GM12878 (cell line): ENCODE measurements at regions not wholly inside any gene's neighbourhood (a gene's known extent, or its start where the extent isn't known, plus 50 kb on each side); places are given as distances from the start of the nearest gene placed in this dataset.

Experiments
- ATAC-seq: fragments of 200-7000 bp; cut with Tn5 transposase; 3 replicates; pipeline ENCODE4 v1.9.1; 2020; ENCODE audit warnings: mild to moderate bottlenecking, moderate library complexity
- BruUV-seq: library from RNA; stranded (reverse); fragments of 400-500 nt; replicated peaks from 2 replicates; lab custom pipeline; 2021; lab: Mats Ljungman, UMichigan
- CTCF ChIA-PET: fragments of 300-600 bp; sonication (Branson Sonifier 250); formaldehyde crosslinking; extraction: SDS; loops from one replicate; lab custom pipeline; 2021; ENCODE audit warnings: inconsistent platforms; lab: Yijun Ruan, JAX
- POLR2A ChIA-PET: fragments of 350-600 bp; formaldehyde crosslinking; extraction: SDS; loops from one replicate; lab custom pipeline; 2021; ENCODE audit warnings: inconsistent platforms; lab: Charles Lee
- RAD21 ChIA-PET: fragments of 300-600 bp; sonication (Branson Sonifier 250); formaldehyde crosslinking; loops from one replicate; lab custom pipeline; 2023; ENCODE audit warnings: antibody characterized with exemption; ENCODE audit not compliant: unreplicated experiment; lab: Charles Lee
- SMC1A ChIA-PET: fragments of 300-600 bp; sonication (Branson Sonifier 250); formaldehyde crosslinking; loops from one replicate; lab custom pipeline; 2023; ENCODE audit not compliant: unreplicated experiment, uncharacterized antibody; lab: Charles Lee
- DNase-seq: peaks from one replicate; pipeline ENCODE4 v3.0.0-alpha.2; 2011; ENCODE audit warnings: low read depth, low spot score
- FAIRE-seq: peaks from 3 replicates; lab custom pipeline; 2011; peaks lifted over from hg19 to GRCh38; lab: Jason Lieb, UNC
- H2AFZ ChIP-seq: 2 replicates; pipeline ENCODE4 v1.6.0; 2011; ENCODE audit warnings: low read depth, low read length, control low read depth; ENCODE audit not compliant: control insufficient read depth
- H3K27ac ChIP-seq: 2 replicates; pipeline ENCODE4 v1.5.1; 2011; ENCODE audit warnings: control low read depth; ENCODE audit not compliant: control insufficient read depth, insufficient read depth
- H3K27me3 ChIP-seq, 2 experiments: replicated peaks in 1 of 2; 2 replicates each; pipeline versions ENCODE4 v1.6.0 to v1.6.1; 2011; ENCODE audit warnings: low read length in 1 of 2; ENCODE audit not compliant: control insufficient read depth in 2 of 2, insufficient read depth in 2 of 2
- H3K36me3 ChIP-seq, 2 experiments: 2 replicates each; pipeline ENCODE4 v1.5.1; 2011; ENCODE audit warnings: low read length in 1 of 2; ENCODE audit not compliant: control insufficient read depth in 2 of 2, insufficient read depth in 2 of 2
- H3K4me1 ChIP-seq: 2 replicates; pipeline ENCODE4 v1.6.1; 2011; ENCODE audit warnings: mild to moderate bottlenecking, low read length, moderate library complexity, mixed read lengths; ENCODE audit not compliant: control insufficient read depth, insufficient read depth
- H3K4me2 ChIP-seq: 2 replicates; pipeline ENCODE4 v1.6.0; 2011; ENCODE audit warnings: control low read depth; ENCODE audit not compliant: control insufficient read depth, insufficient read depth
- H3K4me3 ChIP-seq: fragments of 200-600 bp; sonication (generic); 2 replicates; pipeline ENCODE4 v1.5.1; 2016
- H3K79me2 ChIP-seq: 2 replicates; pipeline ENCODE4 v1.6.0; 2011; ENCODE audit warnings: low read length; ENCODE audit not compliant: control insufficient read depth, insufficient read depth
- H3K9ac ChIP-seq: 2 replicates; pipeline ENCODE4 v1.8.0; 2011; ENCODE audit warnings: low read length, control low read depth, mixed read lengths; ENCODE audit not compliant: control insufficient read depth, insufficient read depth
- H3K9me3 ChIP-seq: replicated peaks from 3 replicates; pipeline ENCODE4 v1.5.1; 2011; ENCODE audit warnings: mild to moderate bottlenecking, low read length; ENCODE audit not compliant: control insufficient read depth, insufficient read depth
- H4K20me1 ChIP-seq: 2 replicates; pipeline ENCODE4 v1.6.0; 2011; ENCODE audit not compliant: control insufficient read depth, insufficient read depth
- ATF2 ChIP-seq: IDR thresholded peaks from 2 replicates; pipeline ENCODE4 v1.6.1; 2012; ENCODE audit warnings: low read length, inconsistent platforms
- BCL11A ChIP-seq: IDR thresholded peaks from 2 replicates; pipeline ENCODE4 v1.6.1; 2011; ENCODE audit warnings: low read depth, low read length
- CBFB ChIP-seq: IDR thresholded peaks from 2 replicates; pipeline ENCODE4 v1.6.1; 2016; ENCODE audit warnings: antibody characterized with exemption, low read depth
- CEBPB ChIP-seq, 2 experiments: fragments of 150-350 bp in 1 of 2; IDR thresholded peaks; 2 replicates each; pipeline ENCODE4 v1.6.1; 2012 to 2014; ENCODE audit warnings: low read depth in 2 of 2, low read length in 2 of 2, borderline replicate concordance in 1 of 2, inconsistent platforms in 1 of 2
- CHD2 ChIP-seq: IDR thresholded peaks from 2 replicates; pipeline ENCODE4 v1.6.1; 2011; ENCODE audit warnings: low read depth, low read length, improper control_type of control experiment, borderline replicate concordance
- FOXM1 ChIP-seq: IDR thresholded peaks from 2 replicates; pipeline ENCODE4 v1.6.1; 2012; ENCODE audit warnings: low read depth, mild to moderate bottlenecking, inconsistent platforms, low read length, moderate library complexity
- KAT2A ChIP-seq: conservative IDR thresholded peaks from 2 replicates; pipeline ENCODE4 v1.6.1; 2011; ENCODE audit warnings: low read depth, low read length; ENCODE audit not compliant: control insufficient read depth
- MTA2 ChIP-seq: fragments of 450-650 bp; IDR thresholded peaks from 2 replicates; pipeline ENCODE4 v1.6.1; 2016; ENCODE audit warnings: low read depth, mild to moderate bottlenecking, moderate library complexity
- MTA3 ChIP-seq: IDR thresholded peaks from 2 replicates; pipeline ENCODE4 v1.6.1; 2012; ENCODE audit warnings: low read length, inconsistent platforms, borderline replicate concordance
- NFIC ChIP-seq: IDR thresholded peaks from 2 replicates; pipeline ENCODE4 v1.6.1; 2012; ENCODE audit warnings: low read depth, mild to moderate bottlenecking, inconsistent platforms, low read length, moderate library complexity
- PML ChIP-seq: IDR thresholded peaks from 2 replicates; pipeline ENCODE4 v1.6.1; 2012; ENCODE audit warnings: low read length, inconsistent platforms
- RAD51 ChIP-seq: fragments of 450-650 bp; IDR thresholded peaks from 2 replicates; pipeline ENCODE4 v1.6.1; 2016; ENCODE audit warnings: moderate library complexity, mild to moderate bottlenecking, inconsistent platforms
- SIX5 ChIP-seq: IDR thresholded peaks from 2 replicates; pipeline ENCODE4 v1.6.1; 2011; ENCODE audit warnings: mild to moderate bottlenecking, low read depth, low read length, moderate library complexity; ENCODE audit not compliant: severe bottlenecking
- SMAD5 ChIP-seq: IDR thresholded peaks from 2 replicates; pipeline ENCODE4 v1.6.1; 2016; ENCODE audit warnings: antibody characterized with exemption, low read depth
- SREBF1 ChIP-seq: IDR thresholded peaks from 2 replicates; pipeline ENCODE4 v1.6.1; 2012; ENCODE audit warnings: mild to moderate bottlenecking, low read length
- TCF3 ChIP-seq: IDR thresholded peaks from 2 replicates; pipeline ENCODE4 v1.6.1; 2012; ENCODE audit warnings: low read depth, mild to moderate bottlenecking, low read length, borderline replicate concordance; ENCODE audit not compliant: insufficient read depth
- USF1 ChIP-seq: IDR thresholded peaks from 2 replicates; pipeline ENCODE4 v1.6.1; 2011; ENCODE audit warnings: borderline replicate concordance, low read depth, mild to moderate bottlenecking, moderate library complexity, mixed read lengths, low read length; ENCODE audit not compliant: insufficient read depth; ENCODE audit errors: extremely low read length
- ZNF207 ChIP-seq: fragments of 450-650 bp; IDR thresholded peaks from 2 replicates; pipeline ENCODE4 v1.6.1; 2014; ENCODE audit warnings: antibody characterized with exemption, mild to moderate bottlenecking, borderline replicate concordance
- whole genome bisulfite sequencing: methylation state at CpG from one replicate; pipeline ENCODE4 v1.1.6; 2016; ENCODE audit warnings: low lambda C conversion rate; ENCODE audit not compliant: insufficient replicate concordance, insufficient coverage; ENCODE audit errors: missing lambda C conversion rate; 5-methylcytosine and 5-hydroxymethylcytosine counted together
- in situ Hi-C: fragments of 300-500 bp; cut with MboI; formaldehyde crosslinking; loops from 9 replicates; pipeline ENCODE4 v1.14.3; 2018; ENCODE audit warnings: mixed read lengths
- intact Hi-C: fragments of 100-400 bp; cut with micrococcal nuclease; formaldehyde crosslinking; loops from one replicate; pipeline ENCODE4 v1.14.2; 2022; ENCODE audit not compliant: unreplicated experiment

- Histone ChIP-seq H3K36me3 (no peaks in the 10 kb centered on the region), H3K27ac (no peak overlapping the region), H3K4me3 (no peak overlapping the region), H2AFZ (no peak overlapping the region), H3K27me3 (no peaks in the 10 kb centered on the region), H3K79me2 (no peaks in the 10 kb centered on the region), H3K9me3 (no peaks in the 10 kb centered on the region), H3K9ac (no peak overlapping the region), H3K4me2 (no peak overlapping the region), H4K20me1 (no peaks in the 10 kb centered on the region), H3K4me1 (no peaks in the 10 kb centered on the region)
- RAD21 ChIA-PET: no interaction called here
- BruUV-seq: no TSS peak
- TF ChIP-seq FOXM1: no peak
- TF ChIP-seq RAD51: no peak
- TF ChIP-seq SMAD5: no peak
- TF ChIP-seq SIX5: no peak
- TF ChIP-seq KAT2A: no peak
- TF ChIP-seq ATF2: no peak
- TF ChIP-seq MTA3: no peak
- TF ChIP-seq USF1: no peak
- no peak for TF ChIP-seq CHD2
- no peak for TF ChIP-seq ZNF207
- no peak for TF ChIP-seq CEBPB (IDR thresholded peaks at IDR 0.05; ENCODE audit: borderline replicate concordance in 1 of 2, low read depth in 2 of 2, low read length in 2 of 2)
- no peak for TF ChIP-seq PML
- TF ChIP-seq CBFB: no peak
- TF ChIP-seq TCF3: no peak
- no peak for TF ChIP-seq MTA2
- no peak for TF ChIP-seq NFIC
- TF ChIP-seq BCL11A: no peak
- TF ChIP-seq SREBF1: no peak
- intact Hi-C loops (no loop called here), in situ Hi-C loops (no loop called here)
- DNase-seq (no peak), ATAC-seq (no peak), FAIRE-seq (no peak)
- SMC1A ChIA-PET: no interaction called here
- CTCF ChIA-PET: interaction anchor here (0.9 kb wide), 1 partner anchor 42 kb away, joined by 3 read pairs; no protein-coding TSS in a partner anchor
- WGBS: 91% methylated on average over 5 of the region's 5 CpGs
- POLR2A ChIA-PET: no interaction called here
Measured at GRCh38 chr10:31263903-31264302, 55.1 kb upstream of the ZEB1 start.
